CD14-positive monocyte (primary cell): ENCODE measurements at regions not wholly inside any gene's neighbourhood (a gene's known extent, or its start where the extent isn't known, plus 50 kb on each side); places are given as distances from the start of the nearest gene placed in this dataset.

Experiments
- DNase-seq, 3 donors: peaks; one replicate each; pipeline ENCODE4 v3.0.0-alpha.2; 2011 to 2022
- H2AFZ ChIP-seq: 2 replicates; pipeline ENCODE4 v1.6.0; 2012; ENCODE audit warnings: mild to moderate bottlenecking, low read depth, low read length, inconsistent platforms; ENCODE audit not compliant: insufficient read depth, poor library complexity, severe bottlenecking
- H3K27ac ChIP-seq, 2 donors: 1 replicate in 1 of 2; 2 replicates in 1 of 2; pipeline ENCODE4 v1.5.1; 2012 to 2013; ENCODE audit warnings: low read length in 2 of 2, control low read depth in 1 of 2, inconsistent platforms in 1 of 2, low read depth in 1 of 2, mild to moderate bottlenecking in 1 of 2
- H3K27me3 ChIP-seq, 2 donors: one replicate each; pipeline versions ENCODE4 v1.6.0 to v1.6.1; 2011 to 2013; ENCODE audit warnings: low read length in 2 of 2; ENCODE audit not compliant: control insufficient read depth in 2 of 2, insufficient read depth in 2 of 2
- H3K36me3 ChIP-seq, 2 donors: replicated peaks in 1 of 2; 1 replicate in 1 of 2; 2 replicates in 1 of 2; pipeline versions ENCODE4 v1.5.1 to v1.6.1; 2012 to 2013; ENCODE audit warnings: low read length in 2 of 2, control low read depth in 1 of 2, inconsistent platforms in 1 of 2, mild to moderate bottlenecking in 1 of 2; ENCODE audit not compliant: insufficient read depth in 2 of 2, control insufficient read depth in 1 of 2
- H3K4me1 ChIP-seq, 2 donors: 1 replicate in 1 of 2; 2 replicates in 1 of 2; pipeline versions ENCODE4 v1.5.1 to v1.6.1; 2012 to 2013; ENCODE audit warnings: low read length in 2 of 2, control low read depth in 1 of 2, inconsistent platforms in 1 of 2, mild to moderate bottlenecking in 1 of 2, moderate library complexity in 1 of 2; ENCODE audit not compliant: insufficient read depth in 2 of 2, control insufficient read depth in 1 of 2
- H3K4me2 ChIP-seq: replicated peaks from 2 replicates; pipeline ENCODE3; 2012; ENCODE audit warnings: low read length, moderate library complexity, mild to moderate bottlenecking; ENCODE audit not compliant: poor library complexity, severe bottlenecking; ENCODE audit errors: extremely low read depth
- H3K4me3 ChIP-seq, 3 experiments: fragments of 200-600 bp in 1 of 3; sonication (generic) in 1 of 3; replicated peaks in 1 of 3; 1 replicate in 2 of 3; 2 replicates in 1 of 3; pipeline ENCODE4 v1.5.1; 2011 to 2013; ENCODE audit warnings: low read length in 3 of 3, mild to moderate bottlenecking in 3 of 3, control low read depth in 2 of 3, low read depth in 2 of 3, inconsistent platforms in 1 of 3, moderate library complexity in 1 of 3
- H3K79me2 ChIP-seq: 2 replicates; pipeline ENCODE4 v1.6.0; 2012; ENCODE audit warnings: mild to moderate bottlenecking, control low read depth, inconsistent platforms, low read length, moderate library complexity; ENCODE audit not compliant: insufficient read depth
- H3K9ac ChIP-seq: 2 replicates; pipeline ENCODE4 v1.6.0; 2017; ENCODE audit warnings: low read length, mild to moderate bottlenecking; ENCODE audit not compliant: insufficient read depth, poor library complexity, severe bottlenecking
- H3K9me3 ChIP-seq, 2 donors: replicated peaks in 1 of 2; 1 replicate in 1 of 2; 2 replicates in 1 of 2; pipeline versions ENCODE4 v1.5.1 to v1.6.1; 2012 to 2013; ENCODE audit warnings: low read length in 2 of 2, control low read depth in 1 of 2; ENCODE audit not compliant: control insufficient read depth in 1 of 2, insufficient read depth in 1 of 2
- H4K20me1 ChIP-seq: 2 replicates; pipeline ENCODE4 v1.6.0; 2012; ENCODE audit warnings: mild to moderate bottlenecking, low read length, control low read depth, moderate library complexity; ENCODE audit not compliant: insufficient read depth
- H3K27ac Mint-ChIP-seq, 7 donors: one replicate each; pipeline ENCODE4 v1.8.0; 2020; ENCODE audit warnings: mild to moderate bottlenecking in 7 of 7, mixed read lengths in 7 of 7, moderate library complexity in 6 of 7, inconsistent platforms in 2 of 7
- H3K27me3 Mint-ChIP-seq, 3 donors: one replicate each; pipeline ENCODE4 v1.8.0; 2021 to 2022; ENCODE audit warnings: low read depth in 3 of 3, mild to moderate bottlenecking in 3 of 3, mixed read lengths in 3 of 3, moderate library complexity in 3 of 3, inconsistent platforms in 1 of 3
- H3K36me3 Mint-ChIP-seq, 2 donors: one replicate each; pipeline ENCODE4 v1.8.0; 2020; ENCODE audit warnings: mixed read lengths in 2 of 2, inconsistent platforms in 1 of 2, mild to moderate bottlenecking in 1 of 2
- H3K4me1 Mint-ChIP-seq: one replicate; pipeline ENCODE4 v1.8.0; 2020; ENCODE audit warnings: mild to moderate bottlenecking, mixed read lengths
- H3K4me3 Mint-ChIP-seq, 2 donors: one replicate each; pipeline ENCODE4 v1.8.0; 2020; ENCODE audit warnings: mild to moderate bottlenecking in 2 of 2, mixed read lengths in 2 of 2, moderate library complexity in 1 of 2
- H3K9me3 Mint-ChIP-seq, 7 donors: one replicate each; pipeline ENCODE4 v1.8.0; 2020 to 2022; ENCODE audit warnings: mixed read lengths in 7 of 7, mild to moderate bottlenecking in 6 of 7, moderate library complexity in 6 of 7, inconsistent platforms in 2 of 7
- WGBS: methylation state at CpG from one replicate; pipeline ENCODE4 v1.1.5; 2013; ENCODE audit warnings: missing lambda C conversion rate; ENCODE audit not compliant: insufficient coverage; 5-methylcytosine and 5-hydroxymethylcytosine counted together
- intact Hi-C, 2 donors: fragments of 100-400 bp; cut with micrococcal nuclease; formaldehyde crosslinking; loops; one replicate each; pipeline versions ENCODE4 v1.15.0 to v1.15.1; 2023
- TF ChIP-seq, protein P1 (sequence below): fragments of 200-600 bp; IDR thresholded peaks from one replicate; pipeline ENCODE4 v1.8.0; 2022; ENCODE audit warnings: antibody characterized with exemption, mild to moderate bottlenecking

GRCh38 chr1:191206513-191207207 is 729.0 kb upstream of the BRINP3 start:
- Histone ChIP-seq H3K27ac (no peak overlapping the region), H3K4me1 (no peaks in the 10 kb centered on the region), H3K4me2 (no peak overlapping the region), H4K20me1 (no peaks in the 10 kb centered on the region), H3K9me3 (no peaks in the 10 kb centered on the region), H3K36me3 (no peaks in the 10 kb centered on the region), H2AFZ (no peak overlapping the region), H3K27me3 (no peaks in the 10 kb centered on the region), H3K9ac (no peak overlapping the region), H3K4me3 (no peak overlapping the region), H3K79me2 (no peaks in the 10 kb centered on the region)
- WGBS: no CpG with 5 or more reads among the region's 2 CpGs
- H3K36me3 Mint-ChIP-seq: no peaks in the 10 kb centered on the region
- DNase-seq: no peak
- peaks cover 3% of the 10 kb centered on the region for H3K4me1 Mint-ChIP-seq
- no peak overlapping the region for H3K27ac Mint-ChIP-seq
- intact Hi-C loops: no loop called here
- peaks cover 2 to 9% (median 5%) of the 10 kb centered on the region in 7 donors for H3K9me3 Mint-ChIP-seq
- TF ChIP-seq, protein P1, sequence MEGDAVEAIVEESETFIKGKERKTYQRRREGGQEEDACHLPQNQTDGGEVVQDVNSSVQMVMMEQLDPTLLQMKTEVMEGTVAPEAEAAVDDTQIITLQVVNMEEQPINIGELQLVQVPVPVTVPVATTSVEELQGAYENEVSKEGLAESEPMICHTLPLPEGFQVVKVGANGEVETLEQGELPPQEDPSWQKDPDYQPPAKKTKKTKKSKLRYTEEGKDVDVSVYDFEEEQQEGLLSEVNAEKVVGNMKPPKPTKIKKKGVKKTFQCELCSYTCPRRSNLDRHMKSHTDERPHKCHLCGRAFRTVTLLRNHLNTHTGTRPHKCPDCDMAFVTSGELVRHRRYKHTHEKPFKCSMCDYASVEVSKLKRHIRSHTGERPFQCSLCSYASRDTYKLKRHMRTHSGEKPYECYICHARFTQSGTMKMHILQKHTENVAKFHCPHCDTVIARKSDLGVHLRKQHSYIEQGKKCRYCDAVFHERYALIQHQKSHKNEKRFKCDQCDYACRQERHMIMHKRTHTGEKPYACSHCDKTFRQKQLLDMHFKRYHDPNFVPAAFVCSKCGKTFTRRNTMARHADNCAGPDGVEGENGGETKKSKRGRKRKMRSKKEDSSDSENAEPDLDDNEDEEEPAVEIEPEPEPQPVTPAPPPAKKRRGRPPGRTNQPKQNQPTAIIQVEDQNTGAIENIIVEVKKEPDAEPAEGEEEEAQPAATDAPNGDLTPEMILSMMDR: no peak
- H3K4me3 Mint-ChIP-seq: no peak overlapping the region
- no peaks in the 10 kb centered on the region for H3K27me3 Mint-ChIP-seq

DNA sequence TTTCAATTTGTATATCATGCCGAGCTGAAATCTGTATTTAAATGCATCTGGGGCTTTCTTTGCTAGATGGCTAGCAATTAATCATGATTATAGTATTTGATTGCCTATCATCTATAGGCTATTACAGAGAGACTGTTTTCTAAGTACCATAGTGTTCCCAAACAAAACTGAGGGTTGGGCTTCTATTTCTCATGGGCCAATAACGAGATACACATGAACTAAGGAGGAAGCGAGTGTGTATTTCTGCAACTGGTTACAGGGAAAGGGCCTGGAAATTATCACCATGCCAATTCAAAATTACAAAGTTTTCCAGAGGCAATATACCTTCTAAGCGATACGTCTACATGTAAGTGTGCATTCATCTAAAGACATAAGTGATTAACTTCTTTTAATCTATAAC is 744.5 kb upstream of the BRINP3 start:
- DNase-seq: no peak
- TF ChIP-seq, protein P1: no peak
- no CpG with 5 or more reads among the region's 5 CpGs for WGBS
- Histone ChIP-seq H4K20me1 (no peaks in the 10 kb centered on the region), H3K9ac (no peak overlapping the region), H3K4me3 (no peak overlapping the region), H3K4me2 (no peak overlapping the region), H3K36me3 (no peaks in the 10 kb centered on the region), H3K27me3 (no peaks in the 10 kb centered on the region), H2AFZ (no peak overlapping the region), H3K27ac (no peak overlapping the region), H3K79me2 (no peaks in the 10 kb centered on the region), H3K4me1 (no peaks in the 10 kb centered on the region), H3K9me3 (peaks cover 6 to 9% of the 10 kb centered on the region in 2 donors)
- peaks cover 0 to 2% (median 0%) of the 10 kb centered on the region in 3 donors for H3K27me3 Mint-ChIP-seq
- H3K9me3 Mint-ChIP-seq: peaks cover 0 to 10% (median 6%) of the 10 kb centered on the region in 7 donors
- no peak overlapping the region for H3K27ac Mint-ChIP-seq
- no peak overlapping the region for H3K4me3 Mint-ChIP-seq
- intact Hi-C loops: no loop called here
- no peaks in the 10 kb centered on the region for H3K36me3 Mint-ChIP-seq
- no peaks in the 10 kb centered on the region for H3K4me1 Mint-ChIP-seq
